ENCODE measurements at regions not wholly inside any gene's neighbourhood (a gene's known extent, or its start where the extent isn't known, plus 50 kb on each side); places are given as distances from the start of the nearest gene placed in this dataset.

GRCh38 chr11:49405743-49406142 is 197.3 kb upstream of the FOLH1 start:
- TF ChIP-seq, protein P1, sequence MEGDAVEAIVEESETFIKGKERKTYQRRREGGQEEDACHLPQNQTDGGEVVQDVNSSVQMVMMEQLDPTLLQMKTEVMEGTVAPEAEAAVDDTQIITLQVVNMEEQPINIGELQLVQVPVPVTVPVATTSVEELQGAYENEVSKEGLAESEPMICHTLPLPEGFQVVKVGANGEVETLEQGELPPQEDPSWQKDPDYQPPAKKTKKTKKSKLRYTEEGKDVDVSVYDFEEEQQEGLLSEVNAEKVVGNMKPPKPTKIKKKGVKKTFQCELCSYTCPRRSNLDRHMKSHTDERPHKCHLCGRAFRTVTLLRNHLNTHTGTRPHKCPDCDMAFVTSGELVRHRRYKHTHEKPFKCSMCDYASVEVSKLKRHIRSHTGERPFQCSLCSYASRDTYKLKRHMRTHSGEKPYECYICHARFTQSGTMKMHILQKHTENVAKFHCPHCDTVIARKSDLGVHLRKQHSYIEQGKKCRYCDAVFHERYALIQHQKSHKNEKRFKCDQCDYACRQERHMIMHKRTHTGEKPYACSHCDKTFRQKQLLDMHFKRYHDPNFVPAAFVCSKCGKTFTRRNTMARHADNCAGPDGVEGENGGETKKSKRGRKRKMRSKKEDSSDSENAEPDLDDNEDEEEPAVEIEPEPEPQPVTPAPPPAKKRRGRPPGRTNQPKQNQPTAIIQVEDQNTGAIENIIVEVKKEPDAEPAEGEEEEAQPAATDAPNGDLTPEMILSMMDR (IDR thresholded peaks at IDR 0.05; ENCODE audit: insufficient read depth, low read depth, low read length): no peak
- TF ChIP-seq EZH2 (IDR thresholded peaks at IDR 0.05; ENCODE audit: insufficient read depth, low read length): no peak
